Tibial nerve (tissue), 4 donors: ENCODE measurements at regions not wholly inside any gene's neighbourhood (a gene's known extent, or its start where the extent isn't known, plus 50 kb on each side); places are given as distances from the start of the nearest gene placed in this dataset.

Experiments used
- DNase-seq, 2 donors: peaks; one replicate each; pipeline ENCODE4 v3.0.0-alpha.2; 2019; ENCODE audit warnings: low spot score in 2 of 2
- H3K27ac ChIP-seq, 4 donors: fragments of 200-600 bp; sonication (generic) in 3 of 4; one replicate each; pipeline ENCODE4 v1.5.1; 2017 to 2019; ENCODE audit warnings: mild to moderate bottlenecking in 1 of 4
- H3K27me3 ChIP-seq, 2 donors: fragments of 200-600 bp; sonication (generic) in 1 of 2; one replicate each; pipeline versions ENCODE4 v1.5.1 to v1.6.0; 2017 to 2019
- H3K36me3 ChIP-seq, 3 donors: fragments of 200-600 bp; sonication (generic); one replicate each; pipeline ENCODE4 v1.5.1; 2018 to 2019
- H3K4me1 ChIP-seq, 4 donors: fragments of 200-600 bp; sonication (generic) in 3 of 4; one replicate each; pipeline ENCODE4 v1.5.1; 2017 to 2019
- H3K4me3 ChIP-seq, 4 donors: fragments of 200-600 bp; sonication (generic) in 3 of 4; one replicate each; pipeline ENCODE4 v1.5.1; 2017 to 2019; ENCODE audit warnings: mild to moderate bottlenecking in 1 of 4, moderate library complexity in 1 of 4
- H3K9me3 ChIP-seq, 4 donors: fragments of 200-600 bp; sonication (generic) in 3 of 4; one replicate each; pipeline ENCODE4 v1.5.1; 2017 to 2019
- EP300 ChIP-seq, 2 donors: sonication (generic); formaldehyde crosslinking; IDR thresholded peaks; one replicate each; pipeline ENCODE4 v1.6.1; 2017; ENCODE audit warnings: antibody characterized with exemption in 2 of 2, mild to moderate bottlenecking in 1 of 2
- POLR2A ChIP-seq, 2 donors: fragments of 450-650 bp; IDR thresholded peaks; one replicate each; pipeline ENCODE4 v1.6.1; 2017; ENCODE audit warnings: antibody characterized with exemption in 2 of 2, mild to moderate bottlenecking in 2 of 2, moderate library complexity in 2 of 2
- WGBS, 2 donors: methylation state at CpG; one replicate each; pipeline ENCODE4 v1.1.5; 2018; 5-methylcytosine and 5-hydroxymethylcytosine counted together
- TF ChIP-seq, protein P1 (sequence below), 5 experiments: fragments of 200-600 bp in 3 of 5; fragments of 450-650 bp in 2 of 5; sonication (generic) in 3 of 5; IDR thresholded peaks; one replicate each; pipeline ENCODE4 v1.5.1; 2016 to 2019; ENCODE audit warnings: antibody characterized with exemption in 5 of 5, mild to moderate bottlenecking in 3 of 5, moderate library complexity in 2 of 5

DNA sequence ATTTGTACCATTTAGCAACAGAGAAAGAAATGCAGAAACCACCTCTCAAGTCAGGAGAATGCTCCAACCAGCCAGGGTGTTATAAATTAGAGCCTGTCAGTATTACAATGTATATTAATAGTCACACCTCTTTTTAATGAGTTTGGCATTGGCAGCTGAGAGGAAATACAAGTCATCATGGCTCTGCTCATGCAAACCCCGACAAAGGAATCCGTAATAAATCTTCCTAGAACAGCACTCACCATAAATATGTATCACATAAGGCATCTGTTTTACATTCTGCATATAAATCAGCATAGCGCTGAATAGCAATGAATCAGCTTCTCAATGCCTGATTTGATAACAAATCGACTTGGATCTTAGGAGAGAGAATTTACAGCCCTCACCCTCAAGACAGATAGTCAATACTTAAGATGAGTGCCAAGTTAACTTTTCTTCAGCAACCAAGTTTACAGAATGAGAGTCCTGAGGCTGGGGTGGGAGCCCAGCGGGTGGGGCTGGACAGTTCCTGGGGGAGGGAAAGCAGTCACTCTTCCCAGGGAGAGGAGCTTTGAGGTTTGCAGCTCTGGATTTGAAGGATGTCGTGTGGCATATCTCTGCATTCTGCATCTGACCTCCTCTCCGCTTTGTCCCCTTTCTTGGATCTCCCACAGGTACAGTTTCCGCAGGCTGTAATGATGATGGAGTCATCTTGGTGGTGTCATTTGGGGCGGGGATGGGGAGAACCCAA lies 1034.4 kb upstream of the NR2F2 start:
- no peak for DNase-seq
- peak overlapping the region; percentile 31 to 97 (median 75) for H3K27ac ChIP-seq
- no peaks in the 10 kb centered on the region for H3K27me3 ChIP-seq
- WGBS, 2 donors = 29 to 32% methylated on average over 9 of the region's 9 CpGs
- peaks cover 0 to 72% (median 20%) of the 10 kb centered on the region in 4 donors for H3K4me1 ChIP-seq
- H3K36me3 ChIP-seq = no peaks in the 10 kb centered on the region
- TF ChIP-seq POLR2A (IDR thresholded peaks at IDR 0.05) (no peak), EP300 (IDR thresholded peaks at IDR 0.05) (no peak)
- TF ChIP-seq, protein P1, sequence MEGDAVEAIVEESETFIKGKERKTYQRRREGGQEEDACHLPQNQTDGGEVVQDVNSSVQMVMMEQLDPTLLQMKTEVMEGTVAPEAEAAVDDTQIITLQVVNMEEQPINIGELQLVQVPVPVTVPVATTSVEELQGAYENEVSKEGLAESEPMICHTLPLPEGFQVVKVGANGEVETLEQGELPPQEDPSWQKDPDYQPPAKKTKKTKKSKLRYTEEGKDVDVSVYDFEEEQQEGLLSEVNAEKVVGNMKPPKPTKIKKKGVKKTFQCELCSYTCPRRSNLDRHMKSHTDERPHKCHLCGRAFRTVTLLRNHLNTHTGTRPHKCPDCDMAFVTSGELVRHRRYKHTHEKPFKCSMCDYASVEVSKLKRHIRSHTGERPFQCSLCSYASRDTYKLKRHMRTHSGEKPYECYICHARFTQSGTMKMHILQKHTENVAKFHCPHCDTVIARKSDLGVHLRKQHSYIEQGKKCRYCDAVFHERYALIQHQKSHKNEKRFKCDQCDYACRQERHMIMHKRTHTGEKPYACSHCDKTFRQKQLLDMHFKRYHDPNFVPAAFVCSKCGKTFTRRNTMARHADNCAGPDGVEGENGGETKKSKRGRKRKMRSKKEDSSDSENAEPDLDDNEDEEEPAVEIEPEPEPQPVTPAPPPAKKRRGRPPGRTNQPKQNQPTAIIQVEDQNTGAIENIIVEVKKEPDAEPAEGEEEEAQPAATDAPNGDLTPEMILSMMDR (IDR thresholded peaks at IDR 0.05) = no peak
- H3K4me3 ChIP-seq = no peak overlapping the region
- H3K9me3 ChIP-seq = no peaks in the 10 kb centered on the region

DNA sequence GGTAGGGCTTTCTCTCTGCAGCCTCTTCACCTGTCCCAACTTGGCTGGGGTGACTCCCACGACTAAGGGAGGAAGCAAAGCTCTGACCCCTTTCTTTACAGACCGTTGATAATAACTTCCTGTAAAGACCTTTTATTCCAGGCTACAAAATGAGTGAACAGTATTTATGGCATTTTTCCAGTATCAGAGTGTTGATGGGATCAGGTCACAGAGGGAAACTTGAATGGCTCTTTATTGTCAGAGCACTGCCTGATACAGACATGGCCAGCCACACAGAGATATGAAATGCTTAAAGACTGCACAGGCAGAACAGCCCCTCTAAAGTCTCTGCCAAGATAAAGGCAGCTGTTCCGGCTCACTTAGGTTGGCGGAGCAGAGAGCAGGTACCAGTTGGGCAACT lies 1033.9 kb upstream of the NR2F2 start:
- Histone ChIP-seq H3K4me1 (peaks cover 0 to 72% (median 20%) of the 10 kb centered on the region in 4 donors), H3K9me3 (no peaks in the 10 kb centered on the region), H3K4me3 (no peak overlapping the region), H3K27me3 (no peaks in the 10 kb centered on the region), H3K27ac (peak overlapping the region; percentile 31 to 97 (median 75)), H3K36me3 (no peaks in the 10 kb centered on the region)
- DNase-seq = no peak
- no peak for TF ChIP-seq POLR2A (IDR thresholded peaks at IDR 0.05)
- TF ChIP-seq, protein P1 (IDR thresholded peaks at IDR 0.05) = no peak
- TF ChIP-seq EP300 (IDR thresholded peaks at IDR 0.05) = no peak
- WGBS, 2 donors = 15 to 17% methylated on average over 4 of the region's 4 CpGs

GRCh38 chr15:95298729-95299128 lies 1031.8 kb upstream of the NR2F2 start:
- Histone ChIP-seq H3K4me3 (no peak overlapping the region), H3K4me1 (peaks cover 0 to 68% (median 20%) of the 10 kb centered on the region in 4 donors), H3K27me3 (no peaks in the 10 kb centered on the region), H3K27ac (peak overlapping the region in 1 of 4 donors; percentile 19), H3K9me3 (no peaks in the 10 kb centered on the region), H3K36me3 (no peaks in the 10 kb centered on the region)
- no peak for TF ChIP-seq POLR2A (IDR thresholded peaks at IDR 0.05)
- TF ChIP-seq, protein P1 (IDR thresholded peaks at IDR 0.05) = no peak
- no peak for TF ChIP-seq EP300 (IDR thresholded peaks at IDR 0.05)
- no peak for DNase-seq
- WGBS, 2 donors = 84 to 87% methylated on average over 4 of the region's 4 CpGs

- 59 to 62% methylated on average over 4 of the region's 4 CpGs for WGBS, 2 donors
Measured at GRCh38 chr15:95300958-95301357, 1029.5 kb upstream of the NR2F2 start.

GRCh38 chr15:95302206-95302605 lies 1028.3 kb upstream of the NR2F2 start:
- WGBS, 2 donors = 54 to 68% methylated on average over 3 of the region's 3 CpGs

More at GRCh38 chr15:95300958-95301357, 1029.5 kb upstream of the NR2F2 start:
- no peaks in the 10 kb centered on the region for H3K9me3 ChIP-seq
- H3K4me1 ChIP-seq = peaks cover 0 to 68% (median 17%) of the 10 kb centered on the region in 4 donors
- no peaks in the 10 kb centered on the region for H3K27me3 ChIP-seq
- peak overlapping the region in 3 of 4 donors; percentile 2 to 97 (median 93) for H3K27ac ChIP-seq
- DNase-seq = no peak
- no peaks in the 10 kb centered on the region for H3K36me3 ChIP-seq
- peak in 1 of 2 donors; percentile 50 for TF ChIP-seq EP300 (IDR thresholded peaks at IDR 0.05)
- TF ChIP-seq POLR2A (IDR thresholded peaks at IDR 0.05) = no peak
- no peak overlapping the region for H3K4me3 ChIP-seq

GRCh38 chr15:95302809-95303208 lies 1027.7 kb upstream of the NR2F2 start:
- WGBS, 2 donors = 69 to 72% methylated on average over 6 of the region's 6 CpGs
- TF ChIP-seq, protein P1 (IDR thresholded peaks at IDR 0.05) = no peak
- no peak for TF ChIP-seq POLR2A (IDR thresholded peaks at IDR 0.05)
- TF ChIP-seq EP300 (IDR thresholded peaks at IDR 0.05) = no peak
- Histone ChIP-seq H3K4me3 (no peak overlapping the region), H3K4me1 (peaks cover 0 to 60% (median 9%) of the 10 kb centered on the region in 4 donors), H3K27me3 (no peaks in the 10 kb centered on the region), H3K9me3 (no peaks in the 10 kb centered on the region), H3K36me3 (no peaks in the 10 kb centered on the region), H3K27ac (peak overlapping the region in 3 of 4 donors; percentile 1 to 97 (median 93))
- DNase-seq = no peak

More at GRCh38 chr15:95302206-95302605, 1028.3 kb upstream of the NR2F2 start:
- Histone ChIP-seq H3K36me3 (no peaks in the 10 kb centered on the region), H3K27me3 (no peaks in the 10 kb centered on the region), H3K27ac (peak overlapping the region; percentile 1 to 97 (median 60)), H3K4me3 (no peak overlapping the region), H3K4me1 (peaks cover 0 to 66% (median 9%) of the 10 kb centered on the region in 4 donors), H3K9me3 (no peaks in the 10 kb centered on the region)
- no peak for TF ChIP-seq POLR2A (IDR thresholded peaks at IDR 0.05)
- TF ChIP-seq EP300 (IDR thresholded peaks at IDR 0.05) = peak in 1 of 2 donors; percentile 21
- DNase-seq = no peak
